NB4 (cell line): ENCODE measurements at regions not wholly inside any gene's neighbourhood (a gene's known extent, or its start where the extent isn't known, plus 50 kb on each side); places are given as distances from the start of the nearest gene placed in this dataset.

Experiments used
- DNase-seq: peaks from one replicate; pipeline ENCODE4 v3.0.0; 2010; ENCODE audit warnings: low read depth
- H3K4me3 ChIP-seq: one replicate; pipeline ENCODE4 v1.5.1; 2011; ENCODE audit warnings: mild to moderate bottlenecking, low read depth, low read length, moderate library complexity
- CTCF ChIP-seq: IDR thresholded peaks from one replicate; pipeline ENCODE4 v1.5.1; 2012; ENCODE audit warnings: low read depth, low read length
- MAX ChIP-seq: IDR thresholded peaks from 2 replicates; pipeline ENCODE4 v1.6.1; 2011; ENCODE audit warnings: low read depth, low read length
- MYC ChIP-seq: IDR thresholded peaks from 2 replicates; pipeline ENCODE4 v1.6.1; 2011; ENCODE audit warnings: low read depth, low read length
- POLR2A ChIP-seq: IDR thresholded peaks from 2 replicates; pipeline ENCODE4 v1.6.1; 2011; ENCODE audit warnings: mild to moderate bottlenecking; ENCODE audit not compliant: insufficient read length; ENCODE audit errors: extremely low read depth

- no peak for TF ChIP-seq POLR2A
- H3K4me3 ChIP-seq: no peak overlapping the region
- DNase-seq: no peak
Measured at GRCh38 chr3:102113421-102114041, 264.2 kb downstream of the NFKBIZ start.

- no peak overlapping the region for H3K4me3 ChIP-seq
- TF ChIP-seq CTCF (no peak), POLR2A (no peak), MYC (no peak), MAX (no peak)
- DNase-seq: no peak
Measured at GRCh38 chr3:102114264-102114979, 265.1 kb downstream of the NFKBIZ start.

- H3K4me3 ChIP-seq: no peak overlapping the region
- TF ChIP-seq MYC (no peak), POLR2A (no peak), CTCF (no peak), MAX (no peak)
- no peak for DNase-seq
Measured at GRCh38 chr3:102122527-102122926, 273.2 kb downstream of the NFKBIZ start.

- TF ChIP-seq MAX (no peak), CTCF (no peak), POLR2A (no peak), MYC (no peak)
- no peak overlapping the region for H3K4me3 ChIP-seq
- DNase-seq: no peak
Measured at GRCh38 chr3:102123590-102124190, 274.4 kb downstream of the NFKBIZ start.

GRCh38 chr3:102124282-102124681 is 275.0 kb downstream of the NFKBIZ start:
- DNase-seq: no peak
- no peak overlapping the region for H3K4me3 ChIP-seq
- TF ChIP-seq MAX (no peak), CTCF (no peak), POLR2A (no peak), MYC (no peak)

GRCh38 chr3:102124704-102125103 is 275.4 kb downstream of the NFKBIZ start:
- DNase-seq: no peak
- H3K4me3 ChIP-seq: no peak overlapping the region
- TF ChIP-seq POLR2A (no peak), MAX (no peak), CTCF (no peak), MYC (no peak)
